HG03095 (cell line): ENCODE measurements at regions not wholly inside any gene's neighbourhood (a gene's known extent, or its start where the extent isn't known, plus 50 kb on each side); places are given as distances from the start of the nearest gene placed in this dataset.

Experiments used
- ATAC-seq: cut with Tn5 transposase; IDR thresholded peaks from one replicate; pipeline ENCODE4 v1.9.1; 2021; ENCODE audit warnings: moderate library complexity; ENCODE audit not compliant: unreplicated experiment

DNA sequence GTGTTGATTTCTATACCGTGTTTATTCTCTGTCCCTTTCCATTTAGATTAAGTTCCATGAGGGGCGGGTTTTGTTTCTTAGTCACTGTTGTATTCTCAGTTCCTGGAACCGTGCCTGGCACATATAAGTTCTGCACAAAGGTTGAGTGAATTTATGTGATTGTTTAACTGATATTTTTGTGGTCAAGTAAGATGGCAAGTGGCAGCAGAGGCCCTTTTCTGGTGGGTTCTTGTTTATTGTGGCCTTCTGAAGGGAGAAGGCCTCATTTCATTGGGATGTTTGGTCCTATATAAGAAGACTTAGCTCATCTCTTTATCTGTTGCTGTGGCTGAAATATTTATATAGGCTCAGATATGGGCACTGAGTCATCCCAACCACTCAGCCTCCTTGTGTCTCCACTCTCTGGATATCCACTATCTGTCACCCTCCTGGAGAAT, 262.5 kb downstream of the PSAT1 start:
- no peak for ATAC-seq

DNA sequence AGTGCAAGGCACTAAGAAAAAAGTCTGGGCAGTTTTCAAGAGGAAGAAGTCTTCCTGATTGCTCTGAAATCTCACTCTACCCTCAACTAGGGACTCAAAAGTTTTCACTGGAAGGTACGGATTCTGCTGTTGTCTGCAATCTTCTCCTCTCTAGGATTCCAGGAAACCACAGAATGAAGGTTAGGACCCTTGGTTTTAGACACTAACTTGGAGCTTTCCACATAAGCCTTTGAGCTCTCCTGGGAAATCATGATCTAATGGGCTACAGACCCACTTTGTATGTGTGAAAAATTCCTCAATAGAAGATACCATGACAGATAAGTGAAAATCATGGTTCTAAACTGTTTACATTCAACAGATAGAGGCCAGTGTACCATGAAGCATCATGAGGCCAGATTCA, 265.1 kb downstream of the PSAT1 start:
- no peak for ATAC-seq

DNA sequence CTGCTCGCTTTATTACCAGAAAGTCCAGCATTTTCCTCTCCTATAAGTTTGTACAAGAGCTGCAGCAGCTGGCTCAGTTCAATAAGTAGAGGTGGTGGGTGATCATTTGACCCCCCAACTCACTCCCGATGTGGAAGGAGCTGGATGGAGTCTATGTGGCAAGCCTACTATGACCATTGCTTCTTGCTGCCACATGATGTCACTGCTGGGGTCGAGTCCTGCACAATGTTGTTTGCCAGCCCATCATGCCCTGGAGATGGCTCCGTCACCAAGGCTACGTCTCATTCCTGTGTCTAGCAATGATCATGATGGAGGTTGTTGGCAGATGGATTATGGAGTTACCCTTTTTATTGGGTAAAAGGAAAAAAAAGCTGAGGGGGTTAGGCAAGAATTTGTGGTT, 266.3 kb downstream of the PSAT1 start:
- no peak for ATAC-seq

DNA sequence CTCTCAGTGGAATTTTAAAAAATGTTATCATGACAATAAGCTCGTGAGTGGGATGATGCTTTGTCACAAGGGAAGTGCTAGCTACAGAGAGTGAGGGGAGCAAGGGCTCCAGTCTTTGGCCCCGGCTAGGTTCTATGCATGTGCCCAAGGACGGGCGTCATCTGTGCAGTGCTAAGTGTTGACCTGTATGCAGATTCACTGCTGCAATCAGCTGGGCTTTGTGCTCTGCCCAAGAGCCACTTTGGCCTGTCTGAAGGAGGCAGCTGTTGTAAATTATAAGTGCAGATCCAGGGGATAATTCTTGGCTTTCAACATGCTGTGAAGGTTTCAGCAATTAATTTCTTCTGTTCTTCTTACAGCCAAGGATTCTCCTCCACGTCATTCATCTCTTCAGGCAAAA, 268.6 kb downstream of the PSAT1 start:
- no peak for ATAC-seq

DNA sequence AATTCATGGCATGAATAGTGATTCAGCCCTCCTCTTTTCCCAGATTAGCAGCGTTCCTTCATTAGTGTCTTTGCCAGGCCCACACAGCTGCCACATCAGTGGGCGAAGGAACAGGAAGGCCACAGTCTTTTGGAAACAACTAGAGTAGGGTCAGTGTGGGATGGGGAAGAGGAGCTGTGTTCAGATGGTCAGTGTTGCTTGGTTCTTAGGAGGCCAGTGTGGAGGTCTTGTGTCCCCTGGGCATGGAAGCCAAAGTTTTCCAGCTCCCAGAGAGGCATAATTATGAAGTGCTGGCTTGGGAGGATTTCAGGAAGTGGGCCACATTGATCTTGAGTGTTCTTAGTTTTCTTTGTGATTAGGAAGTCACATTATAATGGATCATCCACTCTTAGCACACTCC, 269.6 kb downstream of the PSAT1 start:
- ATAC-seq, result no peak

DNA sequence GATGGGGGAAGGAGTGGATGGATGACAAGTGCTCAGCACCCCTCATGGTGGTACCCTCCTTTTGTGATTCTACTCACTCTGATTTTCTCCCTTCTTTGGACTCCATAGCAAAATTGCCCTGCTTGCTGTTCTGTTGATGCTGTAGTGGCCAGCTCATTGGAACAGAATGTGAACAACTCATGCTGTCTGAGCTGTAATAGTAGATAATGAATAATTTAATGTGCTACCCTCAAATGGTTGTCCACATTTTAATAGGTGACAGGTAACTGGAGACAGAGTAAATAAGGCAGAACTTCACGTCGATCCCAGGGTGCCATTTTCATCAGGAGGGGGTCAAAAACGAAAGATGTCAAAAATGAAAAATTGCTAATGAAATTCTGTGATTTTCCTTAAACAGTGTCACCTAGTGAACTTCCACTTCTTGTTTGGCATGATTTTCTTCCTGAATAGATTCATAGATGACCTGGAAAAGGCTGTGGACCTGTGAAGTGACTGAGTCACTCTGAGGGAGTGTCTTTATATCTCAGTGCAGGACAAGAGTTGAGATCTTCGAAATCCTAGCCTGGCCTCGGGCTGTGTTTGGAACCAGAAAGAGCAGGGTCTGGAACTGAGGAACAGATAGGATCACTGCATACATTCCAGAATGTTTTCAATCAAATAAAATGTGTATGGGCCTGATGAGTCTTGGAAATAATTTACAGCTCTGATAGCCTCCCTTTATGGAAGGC, 270.2 kb downstream of the PSAT1 start:
- no peak for ATAC-seq

DNA sequence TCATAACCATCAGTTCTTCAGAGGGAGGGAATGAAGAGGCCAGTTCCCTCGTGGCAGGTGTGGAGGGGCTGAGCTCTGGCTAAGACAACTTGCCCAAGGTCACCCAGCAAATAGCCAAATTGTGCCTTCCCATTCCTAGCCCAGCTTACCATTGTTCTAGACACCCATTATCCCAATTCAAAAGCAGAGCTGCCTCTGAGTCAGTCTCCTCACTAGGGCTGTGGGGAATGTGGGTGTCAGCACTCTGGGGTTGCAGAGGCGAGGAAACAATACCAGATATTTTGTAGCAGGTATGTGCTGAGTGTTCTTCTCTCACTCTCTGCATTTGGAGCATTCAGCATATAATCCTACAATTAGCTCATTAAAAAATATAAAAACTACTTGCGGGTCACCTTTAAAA, 270.8 kb downstream of the PSAT1 start:
- ATAC-seq, result no peak

DNA sequence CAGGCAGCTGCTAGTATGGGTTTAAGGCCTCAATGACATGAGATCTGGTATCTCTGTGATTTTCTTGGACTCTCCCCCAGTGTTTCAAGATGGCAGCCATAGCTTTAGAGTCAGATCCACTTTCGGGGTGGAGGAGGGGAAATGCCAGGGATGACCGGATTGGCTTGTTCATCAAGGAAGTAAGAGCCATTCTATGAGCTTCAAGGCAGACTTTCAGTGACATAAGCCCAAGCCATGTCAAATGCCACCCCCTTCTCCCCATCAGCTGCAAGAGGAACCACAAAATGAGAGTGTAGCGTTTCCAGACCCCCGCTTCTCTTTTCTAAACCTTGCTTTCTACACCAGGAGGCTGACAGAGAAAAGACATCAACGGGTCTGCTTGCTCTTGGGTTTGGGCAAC, 271.8 kb downstream of the PSAT1 start:
- ATAC-seq, result no peak

DNA sequence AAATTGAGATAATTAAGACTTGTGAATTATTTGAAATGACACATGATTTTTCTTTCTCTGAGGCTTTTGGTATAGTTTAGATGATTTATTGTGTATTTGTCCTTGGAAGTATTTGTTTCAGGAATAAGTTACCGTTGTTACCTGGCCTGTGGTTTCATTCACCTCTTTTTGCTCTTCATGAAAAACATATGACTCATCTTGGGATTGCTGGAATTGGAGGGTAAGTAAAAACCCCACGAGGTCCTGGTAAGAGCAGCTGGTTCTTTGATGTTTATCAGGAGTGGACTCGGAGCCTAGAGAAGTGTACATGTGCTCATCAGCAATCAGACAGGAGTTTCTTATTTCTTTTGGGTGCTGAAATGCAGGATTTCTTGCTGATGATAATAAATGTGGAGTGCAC, 275.3 kb downstream of the PSAT1 start:
- no peak for ATAC-seq

DNA sequence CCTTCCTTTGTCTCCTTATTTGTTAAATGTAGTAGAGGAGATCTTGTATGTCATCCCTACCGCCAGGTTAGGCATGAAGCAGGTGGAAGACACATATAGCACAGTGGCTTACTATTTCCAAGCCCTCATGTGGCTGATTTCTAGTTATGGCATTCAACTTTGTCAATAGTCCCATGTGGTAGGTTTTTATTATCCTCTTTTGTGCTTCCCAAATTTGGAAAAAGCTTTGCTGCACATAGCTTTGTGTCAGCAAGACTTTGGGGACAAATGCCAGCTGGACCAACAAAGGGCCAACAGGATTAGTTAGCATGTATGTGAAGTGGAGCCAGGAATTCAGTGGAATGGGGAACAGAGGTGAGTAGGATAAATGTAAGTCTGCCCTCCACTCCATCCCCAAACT, 276.3 kb downstream of the PSAT1 start:
- no peak for ATAC-seq

DNA sequence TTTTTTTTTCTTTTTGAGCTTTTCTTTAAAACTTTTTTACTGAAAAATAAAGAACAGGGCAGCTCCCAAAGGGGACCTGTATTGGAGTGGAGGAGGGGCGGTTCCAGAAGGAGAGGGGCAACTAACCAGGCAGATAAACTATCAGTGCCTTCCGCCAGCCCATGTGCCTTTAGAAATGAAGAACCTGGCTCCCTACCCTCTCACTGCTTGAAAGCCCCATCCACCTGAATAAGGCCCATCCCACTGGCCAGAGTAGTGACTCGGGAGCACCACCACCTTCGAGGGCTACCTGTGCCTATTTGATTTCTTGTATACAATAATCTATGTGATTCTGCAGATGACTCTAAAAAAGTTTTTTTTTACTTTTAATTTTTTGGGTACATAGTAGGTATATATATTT, 276.7 kb downstream of the PSAT1 start:
- no peak for ATAC-seq

DNA sequence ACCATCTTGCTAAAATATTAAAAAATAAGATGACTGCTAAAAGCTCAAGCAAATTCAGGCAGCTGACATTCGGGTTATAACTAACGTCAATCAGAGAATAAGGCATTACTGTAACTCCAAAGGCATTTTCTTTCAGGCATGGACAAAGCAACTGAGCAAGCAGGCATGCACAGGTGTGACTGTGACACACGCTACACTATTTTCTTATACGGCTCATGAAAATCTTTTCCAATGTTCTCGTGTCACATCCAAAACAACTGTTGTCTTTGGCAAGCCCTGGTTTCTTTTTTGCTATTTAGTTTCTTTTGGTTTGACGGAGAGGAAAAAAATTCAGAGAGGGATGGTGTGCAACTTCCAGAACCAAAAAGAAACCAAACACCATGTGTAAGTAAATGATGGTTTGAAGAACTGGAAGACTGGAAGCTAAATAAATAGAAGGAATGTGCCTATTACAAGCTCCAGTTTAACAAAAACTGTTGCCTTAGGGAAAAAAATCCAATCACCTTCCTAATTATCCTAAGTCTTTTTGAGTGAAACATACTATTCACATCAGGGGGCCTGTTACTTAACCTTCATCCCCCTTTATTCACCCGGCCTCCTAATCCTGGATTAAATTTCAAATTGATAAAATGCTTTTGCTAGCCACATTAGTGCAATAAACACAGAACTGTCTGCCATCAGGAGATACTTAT, 277.6 kb downstream of the PSAT1 start:
- no peak for ATAC-seq

DNA sequence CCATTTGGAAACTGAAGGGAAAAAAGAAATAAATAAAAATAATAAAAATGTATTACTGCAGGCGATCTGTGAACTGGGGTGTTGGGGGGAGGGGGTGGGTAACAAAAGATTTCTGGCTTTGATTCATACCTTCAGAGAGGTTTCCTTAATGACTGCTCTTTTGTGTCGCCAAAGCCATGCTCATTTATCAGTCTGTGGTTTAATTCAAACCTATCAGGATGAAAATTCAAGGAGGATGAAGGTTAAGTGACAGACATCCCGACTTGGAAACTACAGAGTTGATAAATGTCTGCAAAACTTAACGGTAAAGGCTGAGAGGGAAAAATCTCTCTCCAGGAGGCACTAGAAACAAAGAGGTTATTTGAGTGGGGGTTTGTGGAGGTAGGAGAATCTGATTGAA, 278.2 kb downstream of the PSAT1 start:
- no peak for ATAC-seq

DNA sequence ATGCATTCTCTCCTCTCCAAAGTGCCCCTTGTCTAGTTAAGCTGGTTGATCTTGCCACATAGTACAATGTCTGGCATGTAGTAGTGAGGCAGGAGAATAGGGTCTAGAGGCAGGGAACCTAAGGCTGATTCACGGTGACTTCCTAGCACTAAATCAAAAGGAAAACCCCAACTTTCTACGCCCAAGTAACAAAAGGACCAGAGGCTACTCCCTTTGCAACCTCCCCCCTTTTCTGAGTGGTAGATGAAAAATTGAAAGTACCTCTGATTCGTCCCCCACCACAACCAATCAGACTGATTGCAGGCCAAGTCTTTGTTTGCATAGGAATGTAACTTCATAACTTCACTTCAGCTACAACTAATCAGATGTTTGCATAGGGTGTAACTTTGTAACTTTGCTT, 278.8 kb downstream of the PSAT1 start:
- ATAC-seq, result no peak

DNA sequence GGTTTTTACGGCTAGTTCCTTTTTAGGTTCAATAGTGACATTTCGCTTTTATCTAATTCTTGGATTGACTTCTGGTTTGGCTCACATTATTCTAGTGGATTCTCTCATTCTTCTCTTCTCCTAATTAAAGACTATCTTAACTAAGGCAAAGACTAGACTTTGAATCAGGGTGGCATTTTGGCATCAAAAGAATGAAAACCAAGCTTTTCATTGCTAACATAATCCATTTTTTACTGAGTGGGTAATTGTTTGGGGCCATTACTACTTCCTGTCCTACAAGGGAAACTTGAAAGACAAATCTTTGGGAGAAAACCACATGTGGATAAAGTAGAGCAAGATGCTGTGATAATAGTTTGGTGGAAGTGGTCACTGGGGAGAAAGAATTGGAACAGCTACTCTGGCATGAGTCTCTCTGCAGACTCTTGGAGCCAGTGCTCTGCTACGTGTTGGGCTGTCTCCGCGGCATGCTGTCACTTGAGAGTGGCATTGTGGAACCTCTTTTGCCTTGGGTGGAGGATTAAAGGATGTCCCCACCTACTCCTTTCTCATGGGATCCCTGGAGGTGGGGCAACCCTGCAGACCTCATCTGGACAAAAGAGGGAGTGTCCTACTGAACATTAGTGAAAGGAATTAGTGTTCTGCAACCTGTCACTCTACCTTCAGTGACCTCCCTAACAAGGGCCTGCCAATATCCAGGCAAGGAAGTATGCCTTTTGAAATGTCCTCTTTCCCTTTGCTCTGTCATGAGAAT, 280.4 kb downstream of the PSAT1 start:
- no peak for ATAC-seq

DNA sequence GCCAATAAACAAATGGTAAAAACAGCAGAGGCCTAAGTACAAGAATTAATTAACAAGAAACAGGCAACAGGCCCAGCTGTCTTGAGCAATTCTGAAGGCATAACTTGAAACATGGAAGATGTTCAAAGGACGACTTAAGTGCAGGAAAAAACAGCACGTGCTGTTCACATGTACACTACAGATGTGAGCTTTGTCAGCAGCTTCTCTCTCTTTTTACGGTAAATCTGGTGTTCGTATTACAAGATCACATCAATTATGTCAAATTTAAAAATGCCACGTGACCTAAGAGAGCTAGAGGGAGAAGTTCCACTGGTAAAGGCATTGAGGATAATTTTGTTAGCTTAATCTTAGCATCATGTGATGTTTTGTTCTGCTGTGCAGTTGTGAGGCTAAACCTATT, 281.1 kb downstream of the PSAT1 start:
- no peak for ATAC-seq

DNA sequence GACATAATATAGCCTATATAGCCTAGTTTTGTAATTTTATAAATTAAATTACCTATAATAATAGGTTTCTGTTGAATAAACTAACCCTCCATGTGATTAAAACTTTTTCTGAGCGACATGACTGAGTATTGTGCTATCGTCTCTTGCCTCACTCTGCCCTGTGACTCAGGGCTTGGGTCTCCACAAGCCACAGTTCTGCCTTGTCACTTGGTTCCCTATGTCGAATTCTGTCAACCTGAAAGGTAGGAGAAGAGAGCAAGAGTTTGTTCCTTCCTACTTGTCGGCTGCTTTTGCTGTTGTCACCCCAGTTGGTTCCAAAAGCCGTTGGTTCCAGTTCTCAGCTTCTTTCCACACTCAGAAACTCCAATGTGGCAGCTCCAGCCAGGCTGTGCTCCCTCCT, 285.9 kb downstream of the PSAT1 start:
- no peak for ATAC-seq

DNA sequence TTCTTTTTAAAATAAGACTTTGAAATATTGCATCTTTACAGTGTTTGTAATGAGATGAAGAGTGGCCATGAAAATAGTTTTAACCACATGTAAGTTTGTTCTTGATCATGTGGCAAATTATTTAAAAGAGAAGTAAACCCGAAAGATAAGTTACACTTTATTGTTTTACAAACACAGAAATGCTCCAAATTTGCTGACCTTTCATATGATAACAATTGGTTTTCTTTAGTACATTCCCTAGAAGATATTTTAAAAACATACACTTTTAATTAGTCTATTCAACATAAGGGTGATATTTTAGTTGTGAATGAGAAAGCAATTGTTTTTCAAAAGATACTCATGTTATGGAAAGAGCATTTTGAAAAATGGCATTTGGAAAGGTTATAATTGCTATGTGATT, 287.7 kb downstream of the PSAT1 start:
- no peak for ATAC-seq

DNA sequence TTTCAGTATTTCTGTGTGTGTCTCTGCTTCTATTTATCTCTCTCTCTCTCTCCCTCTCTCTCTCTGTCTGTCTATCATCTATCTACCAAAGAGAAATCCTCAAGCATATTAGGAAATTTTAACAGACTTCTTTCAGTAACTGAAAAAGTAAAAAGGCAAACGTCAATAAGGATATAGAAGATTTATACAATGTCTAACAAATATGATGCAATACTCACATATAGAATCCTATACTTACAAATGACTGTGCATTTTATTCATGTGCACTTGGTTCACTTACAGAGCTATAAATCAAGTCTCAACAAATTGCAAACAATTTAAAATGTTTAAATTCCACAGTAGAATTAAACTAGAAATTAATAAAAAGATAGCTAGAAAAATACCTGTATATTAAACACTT, 289.0 kb downstream of the PSAT1 start:
- ATAC-seq, result no peak

DNA sequence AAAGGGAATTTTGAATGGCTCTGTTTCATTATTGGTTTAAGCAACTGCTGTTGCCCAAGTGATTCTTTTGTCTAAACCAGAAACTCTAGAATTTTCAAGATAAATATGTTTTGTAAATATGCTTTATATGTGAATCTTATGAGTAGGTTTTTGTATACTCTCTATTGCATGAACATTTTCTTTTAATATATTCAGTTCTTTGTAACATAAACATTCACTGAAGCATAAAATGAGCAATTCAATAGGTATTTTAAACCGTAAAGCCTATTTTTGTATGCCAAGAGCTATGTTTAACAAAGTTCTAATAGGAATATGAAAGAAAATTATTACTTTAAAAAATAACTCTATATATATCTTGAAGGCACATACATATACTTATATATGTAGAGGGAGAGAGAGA, 293.1 kb downstream of the PSAT1 start:
- no peak for ATAC-seq

DNA sequence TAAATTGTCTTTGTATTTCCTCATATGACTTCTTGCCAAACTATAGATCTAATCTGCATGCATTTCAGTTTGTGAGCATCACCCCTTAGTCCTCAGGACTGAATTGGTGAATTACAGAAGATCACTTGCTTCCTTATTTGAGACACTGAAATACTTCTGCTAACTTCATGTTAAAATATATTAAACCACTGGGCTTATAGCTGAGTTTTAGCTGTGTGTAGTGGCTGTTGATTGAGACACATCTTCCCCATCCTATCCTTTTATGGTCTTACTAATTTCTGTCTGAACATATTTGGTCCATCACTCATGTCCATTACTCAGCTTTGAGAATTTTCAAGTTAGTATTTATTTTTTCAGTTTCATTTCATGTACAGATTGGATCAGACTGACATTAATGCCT, 295.9 kb downstream of the PSAT1 start:
- no peak for ATAC-seq
